ENCODE measurements at regions not wholly inside any gene's neighbourhood (a gene's known extent, or its start where the extent isn't known, plus 50 kb on each side); places are given as distances from the start of the nearest gene placed in this dataset.

- Histone ChIP-seq H3K4me2 (ENCODE audit: extremely low read depth, insufficient read depth, low read length) (no peak overlapping the region), H3K9me3 (ENCODE audit: control insufficient read depth, insufficient read depth, low read depth, low read length) (no peaks in the 10 kb centered on the region), H3K4me3 (replicated peaks in 1 of 4; ENCODE audit: control extremely low read depth in 1 of 4, insufficient read depth in 1 of 4, low read depth in 3 of 4, low read length in 4 of 4) (no peak overlapping the region), H3K27me3 (ENCODE audit: control insufficient read depth, insufficient read depth, low read length) (no peaks in the 10 kb centered on the region), H3K27ac (ENCODE audit: insufficient read depth, low read length) (no peak overlapping the region), H3K9ac (ENCODE audit: insufficient read depth, low read length) (no peak overlapping the region), H3K36me3 (ENCODE audit: control insufficient read depth, insufficient read depth, low read length) (no peaks in the 10 kb centered on the region), H3K4me1 (ENCODE audit: control insufficient read depth, extremely low read depth, insufficient read depth, low read length) (no peaks in the 10 kb centered on the region), H3K79me2 (ENCODE audit: control insufficient read depth, insufficient read depth, low read length) (no peaks in the 10 kb centered on the region), H4K20me1 (ENCODE audit: control insufficient read depth, extremely low read depth, insufficient read depth, low read length) (no peaks in the 10 kb centered on the region), H2AFZ (ENCODE audit: low read length) (no peak overlapping the region)
- DNase-seq (ENCODE audit: low read depth in 2 of 2): no peak
- TF ChIP-seq CTCF (conservative IDR thresholded peaks at IDR 0.05 in 1 of 2, IDR thresholded peaks at IDR 0.05 in 1 of 2; ENCODE audit: low read depth in 1 of 2, low read length in 2 of 2) (no peak), EZH2 (IDR thresholded peaks at IDR 0.05; ENCODE audit: low read length, missing control alignments) (no peak)
These were observed 272.9 kb upstream of the BCHE start for GRCh38 chr3:166110102-166110501.

GRCh38 chr3:166104938-166105337 is 267.7 kb upstream of the BCHE start:
- Histone ChIP-seq H4K20me1 (ENCODE audit: control insufficient read depth, extremely low read depth, insufficient read depth, low read length) (no peaks in the 10 kb centered on the region), H3K27ac (ENCODE audit: insufficient read depth, low read length) (no peak overlapping the region), H3K4me1 (ENCODE audit: control insufficient read depth, extremely low read depth, insufficient read depth, low read length) (no peaks in the 10 kb centered on the region), H2AFZ (ENCODE audit: low read length) (no peak overlapping the region), H3K36me3 (ENCODE audit: control insufficient read depth, insufficient read depth, low read length) (no peaks in the 10 kb centered on the region), H3K4me3 (replicated peaks in 1 of 4; ENCODE audit: control extremely low read depth in 1 of 4, insufficient read depth in 1 of 4, low read depth in 3 of 4, low read length in 4 of 4) (no peak overlapping the region), H3K9me3 (ENCODE audit: control insufficient read depth, insufficient read depth, low read depth, low read length) (no peaks in the 10 kb centered on the region), H3K79me2 (ENCODE audit: control insufficient read depth, insufficient read depth, low read length) (no peaks in the 10 kb centered on the region), H3K9ac (ENCODE audit: insufficient read depth, low read length) (no peak overlapping the region), H3K27me3 (ENCODE audit: control insufficient read depth, insufficient read depth, low read length) (no peaks in the 10 kb centered on the region), H3K4me2 (ENCODE audit: extremely low read depth, insufficient read depth, low read length) (no peak overlapping the region)
- DNase-seq (ENCODE audit: low read depth in 2 of 2): no peak
- no peak for TF ChIP-seq CTCF (conservative IDR thresholded peaks at IDR 0.05 in 1 of 2, IDR thresholded peaks at IDR 0.05 in 1 of 2; ENCODE audit: low read depth in 1 of 2, low read length in 2 of 2)

- no peaks in the 10 kb centered on the region for H3K27me3 ChIP-seq (ENCODE audit: control insufficient read depth, insufficient read depth, low read length)
- no peak overlapping the region for H3K4me2 ChIP-seq (ENCODE audit: extremely low read depth, insufficient read depth, low read length)
These were observed 263.5 kb upstream of the BCHE start for GRCh38 chr3:166100730-166101129.

More at GRCh38 chr3:166100730-166101129, 263.5 kb upstream of the BCHE start:
- Histone ChIP-seq H3K4me3 (replicated peaks in 1 of 4; ENCODE audit: control extremely low read depth in 1 of 4, insufficient read depth in 1 of 4, low read depth in 3 of 4, low read length in 4 of 4) (no peak overlapping the region), H3K27ac (ENCODE audit: insufficient read depth, low read length) (no peak overlapping the region), H3K79me2 (ENCODE audit: control insufficient read depth, insufficient read depth, low read length) (no peaks in the 10 kb centered on the region), H2AFZ (ENCODE audit: low read length) (no peak overlapping the region), H3K9ac (ENCODE audit: insufficient read depth, low read length) (no peak overlapping the region), H3K4me1 (ENCODE audit: control insufficient read depth, extremely low read depth, insufficient read depth, low read length) (no peaks in the 10 kb centered on the region), H4K20me1 (ENCODE audit: control insufficient read depth, extremely low read depth, insufficient read depth, low read length) (no peaks in the 10 kb centered on the region), H3K9me3 (ENCODE audit: control insufficient read depth, insufficient read depth, low read depth, low read length) (no peaks in the 10 kb centered on the region), H3K36me3 (ENCODE audit: control insufficient read depth, insufficient read depth, low read length) (no peaks in the 10 kb centered on the region)
- TF ChIP-seq CTCF (conservative IDR thresholded peaks at IDR 0.05 in 1 of 2, IDR thresholded peaks at IDR 0.05 in 1 of 2; ENCODE audit: low read depth in 1 of 2, low read length in 2 of 2) (no peak), EZH2 (IDR thresholded peaks at IDR 0.05; ENCODE audit: low read length, missing control alignments) (no peak)
- DNase-seq (ENCODE audit: low read depth in 2 of 2): peak in 1 of 2 donors; percentile 5
